Suprapubic skin (tissue), 4 donors: ENCODE measurements at regions not wholly inside any gene's neighbourhood (a gene's known extent, or its start where the extent isn't known, plus 50 kb on each side); places are given as distances from the start of the nearest gene placed in this dataset.
"Not testable (repeated sequence)": the region's sequence is repeated elsewhere in the genome, so short reads cannot be mapped to it uniquely, and the experiment has no call there.

Source experiments
- DNase-seq, 2 donors: peaks; one replicate each; pipeline ENCODE4 v3.0.0-alpha.2; 2019; ENCODE audit warnings: low spot score in 2 of 2
- H3K27ac ChIP-seq: fragments of 200-600 bp; sonication (generic); one replicate; pipeline ENCODE4 v1.5.1; 2019
- H3K27me3 ChIP-seq: fragments of 200-600 bp; sonication (generic); one replicate; pipeline ENCODE4 v1.5.1; 2019
- H3K36me3 ChIP-seq: fragments of 200-600 bp; sonication (generic); one replicate; pipeline ENCODE4 v1.5.1; 2019
- H3K4me1 ChIP-seq: fragments of 200-600 bp; sonication (generic); one replicate; pipeline ENCODE4 v1.5.1; 2019
- H3K4me3 ChIP-seq: fragments of 200-600 bp; sonication (generic); one replicate; pipeline ENCODE4 v1.5.1; 2019; ENCODE audit warnings: mild to moderate bottlenecking
- H3K9me3 ChIP-seq: fragments of 200-600 bp; sonication (generic); one replicate; pipeline ENCODE4 v1.5.1; 2019
- CTCF ChIP-seq, 2 donors: fragments of 200-600 bp in 1 of 2; fragments of 450-650 bp in 1 of 2; sonication (generic) in 1 of 2; IDR thresholded peaks; one replicate each; pipeline ENCODE4 v1.5.1; 2016 to 2019; ENCODE audit warnings: antibody characterized with exemption in 2 of 2, mild to moderate bottlenecking in 1 of 2, moderate library complexity in 1 of 2
- EP300 ChIP-seq: sonication (generic); formaldehyde crosslinking; IDR thresholded peaks from one replicate; pipeline ENCODE4 v1.6.1; 2017; ENCODE audit warnings: antibody characterized with exemption
- POLR2A ChIP-seq, 2 donors: fragments of 450-650 bp; IDR thresholded peaks; one replicate each; pipeline ENCODE4 v1.6.1; 2017; ENCODE audit warnings: antibody characterized with exemption in 2 of 2, mild to moderate bottlenecking in 2 of 2, moderate library complexity in 2 of 2
- POLR2AphosphoS5 ChIP-seq, 3 donors: sonication (generic); formaldehyde crosslinking; IDR thresholded peaks; one replicate each; pipeline ENCODE4 v1.6.1; 2017; ENCODE audit warnings: antibody characterized with exemption in 3 of 3
- WGBS: methylation state at CpG from one replicate; pipeline ENCODE4 v1.1.5; 2018; 5-methylcytosine and 5-hydroxymethylcytosine counted together

GRCh38 chr5:122668552-122668951 lies 106.3 kb upstream of the SNX2 start:
- H3K4me3 ChIP-seq, result no peak overlapping the region
- no peak for DNase-seq
- H3K4me1 ChIP-seq, result no peaks in the 10 kb centered on the region
- no peak overlapping the region for H3K27ac ChIP-seq
- H3K27me3 ChIP-seq, result no peaks in the 10 kb centered on the region
- H3K9me3 ChIP-seq, result no peaks in the 10 kb centered on the region
- no peaks in the 10 kb centered on the region for H3K36me3 ChIP-seq
- WGBS, result 65% methylated on average over 2 of the region's 2 CpGs
- no peak for TF ChIP-seq CTCF (IDR thresholded peaks at IDR 0.05)
- no peak for TF ChIP-seq POLR2AphosphoS5 (IDR thresholded peaks at IDR 0.05)

- H3K27ac ChIP-seq, H3K36me3 ChIP-seq, H3K4me1 ChIP-seq, H3K27me3 ChIP-seq, DNase-seq, H3K9me3 ChIP-seq, H3K4me3 ChIP-seq: not testable (repeated sequence)
- 93% methylated on average over 1 of the region's 1 CpG for WGBS
Observed at GRCh38 chr5:122669709-122670108, 105.2 kb upstream of the SNX2 start.

GRCh38 chr5:122673343-122673742 lies 101.5 kb upstream of the SNX2 start:
- H3K36me3 ChIP-seq, result no peaks in the 10 kb centered on the region
- no peak overlapping the region for H3K4me3 ChIP-seq
- no peak for DNase-seq
- TF ChIP-seq POLR2AphosphoS5 (IDR thresholded peaks at IDR 0.05), result no peak
- TF ChIP-seq CTCF (IDR thresholded peaks at IDR 0.05), result no peak
- no peak for TF ChIP-seq EP300
- TF ChIP-seq POLR2A (IDR thresholded peaks at IDR 0.05), result no peak
- 48% methylated on average over 3 of the region's 3 CpGs for WGBS
- H3K9me3 ChIP-seq, result no peaks in the 10 kb centered on the region
- no peaks in the 10 kb centered on the region for H3K27me3 ChIP-seq
- no peak overlapping the region for H3K27ac ChIP-seq
- no peaks in the 10 kb centered on the region for H3K4me1 ChIP-seq

- no peaks in the 10 kb centered on the region for H3K4me1 ChIP-seq
- no peak overlapping the region for H3K27ac ChIP-seq
- no peaks in the 10 kb centered on the region for H3K9me3 ChIP-seq
- DNase-seq, result no peak
- H3K4me3 ChIP-seq, result no peak overlapping the region
- H3K36me3 ChIP-seq, result no peaks in the 10 kb centered on the region
- 91% methylated on average over 1 of the region's 1 CpG for WGBS
- TF ChIP-seq POLR2A (IDR thresholded peaks at IDR 0.05), result no peak
- TF ChIP-seq EP300, result no peak
- no peak for TF ChIP-seq CTCF (IDR thresholded peaks at IDR 0.05)
- no peak for TF ChIP-seq POLR2AphosphoS5 (IDR thresholded peaks at IDR 0.05)
- no peaks in the 10 kb centered on the region for H3K27me3 ChIP-seq
Observed at GRCh38 chr5:122674385-122674784, 100.5 kb upstream of the SNX2 start.

- 63% methylated on average over 3 of the region's 3 CpGs for WGBS
- Histone ChIP-seq H3K4me3 (no peak overlapping the region), H3K27ac (no peak overlapping the region), H3K9me3 (no peaks in the 10 kb centered on the region), H3K27me3 (no peaks in the 10 kb centered on the region), H3K4me1 (no peaks in the 10 kb centered on the region), H3K36me3 (no peaks in the 10 kb centered on the region)
- no peak for TF ChIP-seq POLR2A (IDR thresholded peaks at IDR 0.05)
- no peak for TF ChIP-seq POLR2AphosphoS5 (IDR thresholded peaks at IDR 0.05)
- no peak for TF ChIP-seq EP300
- no peak for TF ChIP-seq CTCF (IDR thresholded peaks at IDR 0.05)
- DNase-seq, result no peak
Observed at GRCh38 chr5:122680623-122681350, 94.1 kb upstream of the SNX2 start.

- TF ChIP-seq EP300 (no peak), POLR2AphosphoS5 (IDR thresholded peaks at IDR 0.05) (no peak), CTCF (IDR thresholded peaks at IDR 0.05) (no peak), POLR2A (IDR thresholded peaks at IDR 0.05) (no peak)
- Histone ChIP-seq H3K27me3 (no peaks in the 10 kb centered on the region), H3K4me1 (no peaks in the 10 kb centered on the region), H3K4me3 (no peak overlapping the region), H3K27ac (no peak overlapping the region), H3K9me3 (no peaks in the 10 kb centered on the region), H3K36me3 (no peaks in the 10 kb centered on the region)
- no peak for DNase-seq
Observed at GRCh38 chr5:122683631-122684030, 91.2 kb upstream of the SNX2 start.
